ENCODE measurements at regions not wholly inside any gene's neighbourhood (a gene's known extent, or its start where the extent isn't known, plus 50 kb on each side); places are given as distances from the start of the nearest gene placed in this dataset.

GRCh38 chr18:40163254-40163653 is 1791.8 kb upstream of the PIK3C3 start:
- TF ChIP-seq CTCF (IDR thresholded peaks at IDR 0.05) (no peak), POLR2A (IDR thresholded peaks at IDR 0.05) (no peak)
